A673 (cell line): ENCODE measurements at regions not wholly inside any gene's neighbourhood (a gene's known extent, or its start where the extent isn't known, plus 50 kb on each side); places are given as distances from the start of the nearest gene placed in this dataset.

ENCODE experiments used
- BruUV-seq: library from RNA; stranded (reverse); fragments of 400-500 nt; replicated peaks from 2 replicates; lab custom pipeline; 2021; lab: Mats Ljungman, UMichigan
- CTCF ChIA-PET: fragments of 300-600 bp; sonication (Branson Sonifier 250); formaldehyde crosslinking; loops from one replicate; lab custom pipeline; 2022; ENCODE audit warnings: antibody characterized with exemption; lab: Charles Lee
- POLR2A ChIA-PET: fragments of 300-600 bp; sonication (Branson Sonifier 250); formaldehyde crosslinking; loops from one replicate; lab custom pipeline; 2022; ENCODE audit warnings: antibody characterized with exemption; ENCODE audit not compliant: low non-redundant PET; lab: Charles Lee
- DNase-seq: peaks from one replicate; pipeline ENCODE4 v3.0.0-alpha.2; 2015; ENCODE audit warnings: low spot score
- H3K27ac ChIP-seq: fragments of 200-600 bp; sonication (generic); 2 replicates; pipeline ENCODE4 v1.5.1; 2016; ENCODE audit warnings: mixed run types, low read depth, mild to moderate bottlenecking, mixed read lengths, antibody characterized with exemption, low read length; ENCODE audit not compliant: poor library complexity, severe bottlenecking
- H3K27me3 ChIP-seq: fragments of 200-600 bp; sonication (generic); replicated peaks from 2 replicates; pipeline ENCODE4 v1.6.1; 2017; ENCODE audit warnings: mixed run types, low read depth, mild to moderate bottlenecking, mixed read lengths, antibody characterized with exemption, low read length; ENCODE audit not compliant: insufficient read depth, poor library complexity
- H3K36me3 ChIP-seq: fragments of 200-600 bp; sonication (generic); 2 replicates; pipeline ENCODE4 v1.6.1; 2016; ENCODE audit warnings: mixed run types, mild to moderate bottlenecking, mixed read lengths, antibody characterized with exemption, low read length; ENCODE audit not compliant: insufficient read depth, poor library complexity, severe bottlenecking
- H3K4me1 ChIP-seq: fragments of 200-600 bp; sonication (generic); 2 replicates; pipeline ENCODE4 v1.6.1; 2017; ENCODE audit warnings: mixed run types, mild to moderate bottlenecking, mixed read lengths, antibody characterized with exemption, low read length; ENCODE audit not compliant: insufficient read depth, poor library complexity, severe bottlenecking
- H3K4me3 ChIP-seq: fragments of 200-600 bp; sonication (generic); 2 replicates; pipeline ENCODE4 v1.5.1; 2016; ENCODE audit warnings: low read depth, mixed run types, mild to moderate bottlenecking, mixed read lengths, low read length; ENCODE audit not compliant: poor library complexity, severe bottlenecking
- H3K9me3 ChIP-seq: fragments of 200-600 bp; sonication (generic); 2 replicates; pipeline ENCODE4 v1.6.1; 2016; ENCODE audit warnings: mixed run types, low read depth, mild to moderate bottlenecking, mixed read lengths, antibody characterized with exemption, low read length; ENCODE audit not compliant: poor library complexity, severe bottlenecking
- CTCF ChIP-seq: fragments of 300-800, 200-600 bp; sonication (generic); conservative IDR thresholded peaks from 2 replicates; pipeline ENCODE4 v1.5.1; 2017; ENCODE audit warnings: low read depth, mild to moderate bottlenecking, antibody characterized with exemption, low read length, moderate library complexity, mixed read lengths
- EZH2 ChIP-seq: fragments of 200-600 bp; sonication (generic); IDR thresholded peaks from 2 replicates; pipeline ENCODE4 v1.6.1; 2017; ENCODE audit warnings: borderline replicate concordance, low read depth, mild to moderate bottlenecking, mixed read lengths, antibody characterized with exemption, low read length; ENCODE audit not compliant: poor library complexity, severe bottlenecking
- intact Hi-C: fragments of 100-400 bp; cut with micrococcal nuclease; formaldehyde crosslinking; loops from one replicate; pipeline ENCODE4 v1.10.0; 2022; ENCODE audit not compliant: unreplicated experiment

GRCh38 chr3:5304188-5304587 lies 116.7 kb downstream of the EDEM1 start:
- ChIA-PET CTCF (no interaction called here), POLR2A (no interaction called here)
- H3K4me3 ChIP-seq: no peak overlapping the region
- no peak for DNase-seq
- H3K36me3 ChIP-seq: no peaks in the 10 kb centered on the region
- BruUV-seq: no TSS peak
- no peaks in the 10 kb centered on the region for H3K9me3 ChIP-seq
- no peaks in the 10 kb centered on the region for H3K4me1 ChIP-seq
- TF ChIP-seq CTCF (no peak), EZH2 (no peak)
- peaks cover 11% of the 10 kb centered on the region for H3K27me3 ChIP-seq
- no peak overlapping the region for H3K27ac ChIP-seq
- intact Hi-C loops: loop anchor here (10.0 kb wide), 1 partner anchor 169 kb away; no protein-coding TSS in a partner anchor

GRCh38 chr3:5304789-5305683 lies 117.5 kb downstream of the EDEM1 start:
- Histone ChIP-seq H3K4me1 (no peaks in the 10 kb centered on the region), H3K36me3 (no peaks in the 10 kb centered on the region), H3K9me3 (no peaks in the 10 kb centered on the region), H3K27me3 (peaks cover 7% of the 10 kb centered on the region), H3K4me3 (no peak overlapping the region), H3K27ac (no peak overlapping the region)
- POLR2A ChIA-PET: no interaction called here
- BruUV-seq: no TSS peak
- TF ChIP-seq EZH2 (no peak), CTCF (peak; percentile 75)
- CTCF ChIA-PET: no interaction called here
- intact Hi-C loops: loop anchor here (5.0 to 10.0 kb wide), 3 partner anchors 170 to 1837 kb away; no protein-coding TSS in a partner anchor
- peak; percentile 57 for DNase-seq

GRCh38 chr3:5305684-5305989 lies 118.1 kb downstream of the EDEM1 start:
- no peaks in the 10 kb centered on the region for H3K4me1 ChIP-seq
- peaks cover 7% of the 10 kb centered on the region for H3K27me3 ChIP-seq
- ChIA-PET CTCF (no interaction called here), POLR2A (no interaction called here)
- DNase-seq: no peak
- H3K9me3 ChIP-seq: no peaks in the 10 kb centered on the region
- H3K4me3 ChIP-seq: no peak overlapping the region
- TF ChIP-seq EZH2 (no peak), CTCF (no peak)
- H3K36me3 ChIP-seq: no peaks in the 10 kb centered on the region
- BruUV-seq: no TSS peak
- intact Hi-C loops: loop anchor here (5.0 to 10.0 kb wide), 3 partner anchors 171 to 1837 kb away; no protein-coding TSS in a partner anchor
- no peak overlapping the region for H3K27ac ChIP-seq
